ENCODE measurements at regions not wholly inside any gene's neighbourhood (a gene's known extent, or its start where the extent isn't known, plus 50 kb on each side); places are given as distances from the start of the nearest gene placed in this dataset.
A peak's percentile ranks its signal among the peaks of the same experiment; 100 is the strongest.

DNA sequence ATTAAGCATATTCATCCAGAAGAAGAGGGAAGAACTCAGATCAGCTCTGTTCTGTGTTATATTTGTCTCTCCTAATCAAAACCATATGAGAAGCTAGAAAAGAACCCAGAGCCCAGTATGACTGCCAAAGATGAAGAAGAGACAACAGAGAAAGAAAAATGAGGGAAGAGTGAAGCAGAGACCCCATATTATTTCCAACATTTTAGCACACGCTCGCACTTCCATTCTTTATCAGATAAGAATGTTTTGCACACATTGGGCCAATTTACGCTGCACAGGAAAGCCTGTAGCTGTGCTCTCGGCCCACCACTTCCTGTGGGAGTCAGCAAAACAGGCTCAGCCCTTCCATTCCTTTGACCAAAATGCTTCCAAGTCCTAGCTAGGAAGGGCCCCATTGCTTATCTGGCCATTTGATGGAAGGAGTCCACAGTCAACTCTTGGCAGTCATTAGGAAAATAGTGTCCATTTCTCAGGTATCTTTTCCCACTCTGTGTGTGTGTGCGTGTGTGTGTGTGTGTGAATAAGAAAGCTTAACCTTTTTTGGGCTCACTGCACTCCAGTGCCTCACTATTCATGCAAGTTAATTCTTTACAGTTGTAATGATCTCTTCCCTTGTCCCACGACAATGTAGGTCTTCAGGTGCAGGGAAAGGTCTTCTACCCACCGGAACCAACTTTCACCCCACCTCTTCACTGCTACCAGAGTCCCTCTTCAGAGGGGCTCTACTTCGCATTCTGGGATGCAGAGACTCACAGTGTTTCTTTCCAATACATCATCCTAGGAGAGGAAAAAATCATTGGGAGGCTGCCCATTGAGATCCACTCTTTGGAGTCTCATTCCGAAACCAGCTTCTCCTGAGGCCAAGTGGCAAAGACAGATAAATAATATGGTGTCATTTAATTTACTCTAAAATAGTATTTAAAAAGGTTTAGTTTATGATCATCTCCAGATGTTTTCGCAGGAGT, 237.5 kb downstream of the COG6 start:
- no peak for DNase-seq

DNA sequence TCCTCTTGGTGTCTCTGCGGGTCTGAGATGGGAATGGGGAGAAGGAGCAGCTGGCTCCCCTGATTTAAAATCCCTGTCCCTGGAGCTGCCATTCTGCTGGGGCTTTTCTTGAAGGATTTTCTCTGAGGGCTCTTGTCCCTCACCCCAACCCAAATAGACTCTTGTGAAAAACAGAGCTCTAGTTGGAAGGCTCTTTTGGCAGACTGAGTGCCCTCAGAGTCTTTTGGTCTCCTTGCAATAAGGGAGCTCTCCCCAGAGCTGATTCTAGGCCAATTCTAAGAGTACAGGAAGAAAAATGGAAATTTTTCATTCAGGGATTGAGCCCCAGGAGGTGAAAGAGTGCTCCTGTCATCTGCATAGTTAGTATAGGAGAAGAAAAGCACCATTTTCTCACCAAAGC, 238.3 kb downstream of the COG6 start:
- DNase-seq, result peak in 3 of 51 donors; percentile 3 to 21 (median 5)

DNA sequence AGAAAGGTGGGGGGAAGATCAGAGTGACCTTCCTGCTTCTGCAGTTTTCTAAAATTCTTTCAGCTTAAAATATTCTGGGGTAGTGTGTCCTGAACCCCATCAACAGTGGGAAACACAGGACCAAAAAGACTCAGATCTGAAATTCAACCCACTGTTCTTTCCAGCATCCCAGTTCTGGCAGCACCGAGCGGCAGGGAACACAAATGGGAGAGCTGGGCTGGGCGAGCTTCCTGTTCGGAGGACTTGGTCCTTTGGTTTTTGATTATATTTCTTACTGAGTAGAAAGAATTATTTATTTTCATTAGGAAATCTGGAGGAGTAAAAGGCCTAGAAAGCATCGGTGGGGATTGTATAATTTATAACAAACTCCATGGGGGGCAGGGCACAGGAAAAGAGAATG, 239.1 kb downstream of the COG6 start:
- no peak for DNase-seq

DNA sequence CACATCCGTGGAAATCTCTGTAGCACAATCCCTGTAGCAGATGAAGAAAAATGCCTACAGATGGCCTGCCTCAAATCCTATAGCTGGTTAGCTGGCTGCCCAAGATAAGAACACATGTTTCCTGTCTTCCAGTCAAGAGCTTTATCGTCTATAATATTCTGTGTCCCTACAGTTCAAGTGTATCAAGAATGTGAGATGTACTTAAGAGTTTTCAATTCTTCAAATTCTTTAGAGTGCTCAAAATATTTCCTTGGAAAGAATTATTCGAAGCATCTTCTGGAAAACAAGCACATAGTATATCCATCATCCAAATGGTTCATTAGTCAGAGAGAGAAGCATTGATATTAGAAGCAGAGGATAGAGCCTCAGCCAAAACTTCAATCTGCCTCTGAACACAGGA, 239.8 kb downstream of the COG6 start:
- no peak for DNase-seq

DNA sequence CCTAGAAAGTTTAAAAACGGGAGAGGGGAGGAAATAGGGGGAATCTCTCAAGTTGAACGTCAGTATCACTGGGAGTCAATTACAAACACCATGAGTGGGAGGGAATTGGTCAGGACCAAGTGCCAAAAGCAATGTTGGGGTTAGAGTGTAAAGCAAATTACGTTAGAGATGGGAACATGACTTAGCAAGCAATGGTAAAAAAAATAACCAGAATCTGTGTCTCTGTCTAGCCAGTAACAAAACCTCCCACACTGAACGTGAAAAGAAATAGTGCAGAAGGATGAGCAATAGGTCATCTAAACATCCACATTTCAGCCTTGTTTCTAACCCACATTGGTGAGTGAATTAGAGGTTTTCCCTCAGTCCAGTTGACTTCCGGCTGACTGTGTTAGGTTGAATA, 242.2 kb downstream of the COG6 start:
- no peak for DNase-seq

DNA sequence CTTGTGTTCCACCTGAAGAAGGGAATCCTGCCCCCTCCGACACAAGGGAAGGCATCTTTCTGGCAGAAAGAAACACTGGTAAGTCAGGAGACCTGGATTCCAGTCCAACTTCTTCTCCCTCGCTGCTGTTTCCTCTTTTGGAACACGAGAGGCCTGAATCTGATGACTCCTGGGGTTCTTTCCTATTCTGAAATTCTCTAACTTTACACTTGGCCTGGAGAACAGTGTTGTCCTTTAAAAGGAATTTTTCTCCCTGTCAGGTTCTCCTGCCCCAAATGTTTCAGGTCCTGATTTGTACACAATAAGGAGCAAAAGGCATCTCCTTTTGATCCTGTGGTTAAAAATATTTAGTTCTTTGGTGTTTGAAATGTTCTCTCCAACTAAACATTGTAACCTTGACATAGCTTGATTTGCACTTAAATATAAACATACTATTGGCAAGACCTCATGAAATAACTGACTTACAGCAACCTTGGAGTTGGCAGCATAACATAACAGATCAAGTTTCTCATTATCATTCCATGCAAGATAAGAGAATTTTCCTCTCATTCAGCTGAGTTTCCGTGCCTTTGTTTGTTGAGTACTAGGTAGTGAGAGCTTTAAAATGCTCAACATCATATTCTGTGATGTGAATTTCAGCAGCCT, 244.8 kb downstream of the COG6 start:
- no peak for DNase-seq

DNA sequence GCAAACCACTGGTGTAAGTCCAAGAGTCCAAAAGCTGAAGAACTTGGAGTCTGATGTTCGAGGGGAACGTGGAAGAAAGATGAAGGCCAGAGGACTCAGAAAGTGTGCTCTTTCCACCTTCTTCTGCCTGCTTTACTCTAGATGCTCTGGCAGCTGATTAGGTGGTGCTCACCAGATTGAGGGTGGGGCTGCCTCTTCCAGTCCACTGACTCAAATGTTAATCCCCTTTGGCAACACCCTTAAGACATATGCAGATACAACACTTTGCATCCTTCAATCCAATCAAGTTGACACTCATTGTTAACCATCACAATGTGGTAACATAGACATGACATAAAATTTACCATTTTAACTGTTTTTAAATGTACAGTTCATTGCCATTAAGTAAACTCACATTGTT, 249.5 kb downstream of the COG6 start:
- no peak for DNase-seq

DNA sequence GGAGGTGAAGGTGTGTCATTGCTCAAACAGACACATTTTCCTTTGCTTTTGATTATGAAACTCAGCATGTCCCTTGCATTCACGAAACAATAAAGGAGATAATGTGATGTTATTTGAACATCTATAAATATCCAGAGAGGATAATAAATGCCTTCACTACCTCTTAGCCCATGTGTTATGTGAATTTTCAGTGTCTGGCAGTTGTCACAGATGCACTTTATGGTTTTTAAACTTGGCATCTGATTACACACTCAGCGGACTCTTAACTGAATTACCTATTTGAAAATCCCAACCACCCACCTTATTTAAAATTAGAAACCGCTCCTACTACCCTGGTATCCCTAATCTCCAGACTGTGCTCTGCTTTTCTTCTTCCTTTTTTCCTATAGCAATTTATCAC, 254.2 kb downstream of the COG6 start:
- no peak for DNase-seq

DNA sequence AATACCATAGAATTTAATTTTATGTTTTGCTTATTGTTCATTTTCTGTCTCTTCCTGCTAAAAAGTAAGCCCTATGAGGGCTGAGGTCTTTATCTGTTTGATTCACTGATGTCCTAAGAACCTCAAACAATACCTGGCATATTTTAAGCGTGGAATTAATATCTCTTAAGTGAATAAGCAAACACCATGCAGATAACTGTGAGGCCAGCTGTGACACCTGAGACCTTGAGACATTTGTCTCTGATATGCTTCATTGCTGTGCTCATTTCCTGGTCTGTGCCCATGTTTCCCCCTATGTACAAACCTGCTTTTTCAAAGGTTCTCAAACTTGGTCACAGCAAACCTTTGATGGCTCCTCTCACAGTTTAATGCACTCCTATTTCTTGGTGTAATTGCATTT, 254.6 kb downstream of the COG6 start:
- no peak for DNase-seq

DNA sequence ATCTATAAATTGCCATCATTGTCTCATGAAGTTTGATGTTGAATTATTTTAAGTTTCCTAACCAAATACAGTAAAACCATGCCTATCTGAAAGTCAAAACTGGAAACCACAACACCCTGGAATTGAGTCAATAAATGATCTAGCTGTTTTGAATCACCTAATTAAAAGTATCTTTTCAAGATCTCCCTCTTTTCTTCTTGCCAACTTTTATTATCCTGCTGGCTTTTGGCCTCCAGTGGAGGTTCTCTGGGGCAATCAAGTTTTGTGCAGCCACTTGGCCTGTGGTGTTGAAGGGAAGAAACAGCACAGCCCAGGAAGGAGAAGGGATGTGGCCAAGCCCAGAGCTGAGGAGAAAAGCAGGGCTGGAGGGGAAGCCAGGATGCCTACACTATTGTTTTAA, 255.4 kb downstream of the COG6 start:
- DNase-seq, result no peak

DNA sequence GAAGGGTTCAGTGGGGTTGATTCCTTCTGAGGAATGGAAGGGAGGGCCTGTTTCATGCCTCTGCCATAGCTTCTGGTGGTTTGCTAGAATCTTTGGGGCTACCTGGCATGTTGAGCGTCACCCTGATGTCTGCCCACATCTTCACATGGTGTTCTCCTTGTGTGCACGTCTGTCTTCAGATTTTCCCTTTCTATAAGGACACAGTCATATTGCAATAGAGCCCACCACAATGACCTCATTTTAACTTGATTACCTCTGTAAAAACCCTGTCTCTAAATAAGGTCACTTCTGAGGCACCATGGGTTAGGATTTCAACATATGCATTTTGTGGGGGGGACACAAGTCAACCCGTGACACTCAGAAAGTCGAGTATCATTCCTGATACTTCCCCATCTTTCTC, 257.9 kb downstream of the COG6 start:
- DNase-seq, result no peak

DNA sequence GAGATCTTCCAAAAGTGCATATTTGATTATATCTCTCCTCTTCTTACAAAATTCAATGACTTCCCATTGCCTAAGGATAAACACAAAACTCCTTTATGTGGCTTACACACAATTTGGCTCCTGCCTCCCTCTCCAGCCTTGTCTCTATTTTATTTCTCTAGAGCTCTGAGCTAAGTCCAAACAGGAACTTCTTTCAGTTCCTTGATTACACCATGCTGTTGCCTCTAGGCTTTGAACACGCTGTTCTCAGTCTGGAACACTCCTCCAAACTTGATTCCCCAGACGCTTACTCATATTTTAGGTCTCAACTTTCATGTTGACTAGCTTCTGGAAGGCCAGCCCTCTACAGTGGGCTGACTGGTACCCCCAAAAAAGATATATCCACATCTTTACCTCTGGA, 258.5 kb downstream of the COG6 start:
- DNase-seq, result peak in 2 of 51 donors; percentile 4 to 22

DNA sequence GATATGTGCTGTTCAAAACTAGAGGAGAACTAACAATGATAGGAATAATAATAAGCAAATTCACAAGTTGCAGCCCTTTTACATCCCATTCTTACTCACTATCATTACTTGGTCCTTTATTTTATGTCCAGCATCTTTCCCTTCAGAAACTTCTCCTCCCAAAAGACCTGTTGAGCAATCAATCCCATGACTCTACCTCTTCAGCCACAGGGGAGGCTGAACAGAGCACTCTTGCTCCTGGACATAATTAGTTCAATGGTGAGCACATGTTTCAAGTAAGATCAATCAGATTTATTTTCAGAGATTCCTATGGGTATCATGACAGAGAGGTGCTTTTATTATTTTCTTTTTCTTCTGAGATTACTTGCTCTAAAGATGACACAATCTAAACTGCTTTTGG, 260.0 kb downstream of the COG6 start:
- no peak for DNase-seq

DNA sequence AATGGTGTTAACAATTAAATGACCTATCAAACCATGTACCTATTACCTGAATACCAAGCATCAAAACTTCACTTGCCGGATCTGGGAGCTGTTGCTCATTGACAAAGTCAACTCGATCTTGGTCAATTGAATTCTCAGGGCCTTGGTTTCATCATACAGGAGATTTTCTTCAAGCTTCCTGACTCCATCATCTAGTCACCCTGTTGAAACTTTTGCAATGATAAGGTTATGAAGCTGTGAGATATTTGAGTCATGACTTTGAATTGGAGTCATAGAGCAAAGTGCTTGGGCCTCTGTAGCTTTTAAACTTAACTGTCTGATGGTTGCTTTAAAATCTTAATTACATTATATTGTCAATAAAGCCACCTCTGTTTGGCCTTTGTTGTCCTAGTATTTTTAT, 260.9 kb downstream of the COG6 start:
- DNase-seq, result no peak

DNA sequence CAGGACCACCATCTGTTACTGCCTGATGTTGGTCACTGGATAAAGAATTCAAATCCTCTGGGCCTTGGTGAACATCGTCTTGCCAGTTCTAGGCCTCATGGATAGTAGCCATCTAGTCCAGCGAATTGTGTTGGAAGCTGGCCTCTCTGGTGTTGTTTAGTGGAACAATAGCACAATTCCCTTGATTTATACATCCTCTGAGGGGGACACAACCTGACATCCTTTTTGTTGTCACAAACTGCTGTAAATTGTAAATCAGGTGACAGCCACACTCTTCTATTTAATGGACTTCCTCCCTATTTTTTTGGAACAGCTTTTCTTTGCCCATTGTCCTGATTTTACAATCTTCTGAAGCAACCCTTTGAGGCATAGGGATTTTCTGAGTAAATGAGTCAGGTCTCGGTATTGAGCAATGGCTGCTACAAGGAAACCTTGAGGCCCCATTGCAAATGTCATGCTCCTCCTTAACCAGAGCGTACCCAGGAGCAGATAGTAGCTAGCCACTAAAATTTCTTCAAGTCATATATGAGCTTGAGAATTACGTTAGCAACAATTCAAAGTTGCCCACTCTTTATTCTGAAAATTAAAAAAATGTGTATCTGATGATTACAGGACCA, 263.3 kb downstream of the COG6 start:
- DNase-seq, result no peak

DNA sequence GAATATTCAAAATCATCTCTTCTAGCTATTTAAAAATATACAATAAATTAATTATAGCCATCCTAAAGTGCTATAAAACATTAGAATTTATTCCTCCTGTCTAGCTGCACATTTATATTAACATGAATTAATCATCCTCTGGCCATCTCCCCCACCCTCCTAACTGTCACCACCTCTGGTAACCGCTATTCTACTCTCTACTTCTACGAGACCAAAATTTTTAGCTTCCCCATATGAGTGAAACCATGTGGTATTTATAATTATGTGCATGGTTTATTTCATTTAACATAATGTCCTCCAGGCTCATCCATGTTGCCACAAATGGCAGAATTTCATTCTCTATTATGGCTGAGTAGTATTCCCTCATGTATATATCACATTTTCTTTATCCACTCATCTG, 265.2 kb downstream of the COG6 start:
- no peak for DNase-seq

DNA sequence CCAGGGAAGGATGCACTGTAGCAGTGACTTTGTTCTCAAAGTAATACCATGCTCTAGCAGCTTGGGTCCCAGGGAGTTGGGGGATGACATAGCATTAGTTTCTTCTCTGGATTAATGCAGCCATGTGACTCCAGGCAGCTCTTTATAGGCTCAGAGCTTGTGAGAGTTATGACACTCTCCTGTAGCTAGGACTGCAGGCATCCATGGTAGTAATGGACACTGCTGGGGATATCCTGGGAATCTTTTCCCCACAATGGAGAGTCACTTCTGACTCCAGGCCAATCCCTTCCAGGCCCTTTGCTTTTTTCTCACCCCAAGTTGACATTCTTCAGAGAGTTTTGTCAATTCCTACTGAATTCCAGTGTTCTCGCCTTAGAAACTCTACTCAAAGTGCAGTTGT, 270.9 kb downstream of the COG6 start:
- DNase-seq, result no peak

DNA sequence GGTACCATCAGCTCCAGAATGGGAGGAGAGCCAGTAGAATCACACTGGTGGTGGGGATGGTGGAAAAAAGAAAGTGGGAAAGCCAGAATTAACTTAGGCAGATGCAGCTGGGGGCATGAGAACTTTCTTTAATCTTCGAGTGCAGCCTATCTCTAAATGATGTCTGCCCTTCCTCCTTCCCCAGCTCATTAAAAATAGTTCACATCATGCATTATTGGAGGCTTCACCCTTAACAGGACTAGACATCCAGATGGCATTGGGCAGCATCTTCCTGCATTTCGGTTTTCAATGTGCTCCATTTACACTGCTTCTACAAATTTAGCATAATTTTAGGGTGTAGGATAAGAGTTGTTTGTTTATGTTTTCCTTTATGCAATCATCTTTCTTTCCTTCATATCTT, 272.8 kb downstream of the COG6 start:
- DNase-seq, result no peak

DNA sequence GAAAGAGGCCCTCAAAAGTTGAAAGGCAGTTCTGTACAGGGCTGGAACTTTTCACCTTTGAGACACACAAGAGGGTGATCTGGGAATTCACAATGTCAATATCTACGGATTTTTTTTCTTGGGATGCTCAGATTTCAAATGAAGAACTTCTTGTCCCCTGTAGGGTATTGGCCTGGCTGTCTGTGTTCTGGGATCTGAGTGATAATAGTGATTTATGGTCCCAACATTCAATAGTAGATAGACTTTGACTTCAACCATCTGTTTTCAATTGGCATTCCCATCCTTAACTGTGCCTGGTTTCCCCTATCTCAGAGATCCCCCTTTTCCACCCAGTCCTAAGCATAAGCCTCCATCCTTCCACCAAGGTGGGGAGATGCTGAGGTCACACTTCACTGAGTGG, 274.1 kb downstream of the COG6 start:
- no peak for DNase-seq

DNA sequence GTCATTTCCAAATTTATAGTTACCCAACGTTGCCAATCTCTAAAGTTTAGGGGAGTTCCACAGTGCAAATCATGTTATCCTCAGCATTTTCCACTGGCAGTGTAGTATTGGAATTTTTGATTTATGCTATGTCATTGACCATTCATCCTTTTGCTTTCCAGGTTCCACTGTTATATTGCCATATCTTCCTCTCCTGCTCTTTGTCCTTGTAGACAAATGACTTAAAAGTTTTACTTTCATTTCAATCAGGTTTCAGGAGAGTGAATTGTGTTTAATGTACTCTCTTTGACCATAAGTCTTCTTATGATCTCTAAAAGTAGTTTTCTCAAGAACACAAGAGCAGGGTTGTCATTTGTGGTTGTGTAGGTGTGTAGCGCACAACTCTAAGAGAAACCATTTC, 274.6 kb downstream of the COG6 start:
- DNase-seq, result no peak

DNA sequence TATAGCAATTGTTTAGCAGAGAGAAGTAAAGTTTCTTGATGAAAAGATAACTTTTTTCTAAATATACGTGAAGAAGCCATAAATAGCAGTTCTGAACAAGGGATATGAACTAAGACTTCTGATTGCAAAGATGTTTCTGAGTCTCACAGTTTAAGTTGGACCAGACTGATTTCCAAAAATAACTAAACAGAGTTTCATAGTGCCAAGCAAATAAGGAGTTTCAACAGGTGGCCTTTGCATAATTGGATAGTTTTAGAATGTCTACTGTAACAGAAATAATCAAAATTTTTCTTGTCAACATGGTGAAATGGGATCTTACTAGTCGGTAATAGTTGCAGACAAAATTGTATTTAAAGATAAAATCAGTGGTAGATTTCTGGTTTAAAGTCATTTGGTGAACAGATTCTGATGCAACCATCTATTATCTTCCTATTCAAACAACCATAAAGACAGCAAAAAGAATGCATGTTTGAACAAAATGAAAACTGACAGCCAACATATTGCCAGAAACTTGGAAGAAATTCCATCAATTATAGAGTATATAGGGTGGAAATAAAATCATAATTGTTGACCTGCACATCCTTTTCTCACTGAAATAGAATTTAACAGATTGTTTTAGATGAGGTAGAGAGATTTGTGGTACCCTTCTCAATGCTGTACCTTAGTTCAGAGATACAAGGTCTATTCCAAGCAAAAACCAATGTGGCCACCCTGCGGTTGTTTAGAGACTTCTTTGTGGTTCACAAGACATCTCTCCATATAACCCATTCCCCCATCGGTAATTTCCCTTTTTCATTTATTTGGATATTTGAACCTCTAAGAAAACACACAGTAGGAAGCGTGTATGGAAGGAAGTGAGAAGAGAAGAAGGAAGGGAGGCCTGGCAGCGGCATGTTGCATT, 275.3 kb downstream of the COG6 start:
- DNase-seq, result no peak

DNA sequence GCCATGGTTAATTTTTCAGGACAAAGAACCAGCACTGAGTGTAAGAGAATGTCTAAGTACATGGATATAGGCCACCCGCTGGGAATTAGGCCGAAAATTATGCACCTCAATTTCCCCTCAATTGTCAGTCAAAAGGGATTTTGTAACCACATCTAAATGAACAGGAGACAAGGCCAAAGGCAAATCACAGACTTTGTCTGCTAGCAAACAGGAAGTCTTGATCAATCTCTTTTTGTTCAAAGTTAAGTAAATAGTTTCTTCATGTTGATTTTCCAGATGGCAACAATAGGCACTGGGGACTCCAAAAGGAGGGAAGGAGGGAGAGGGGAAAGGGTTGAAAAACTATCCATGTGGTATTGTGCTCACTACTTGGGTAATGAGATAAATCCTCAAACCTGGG, 276.0 kb downstream of the COG6 start:
- DNase-seq, result no peak
